Neutrophil (primary cell): ENCODE measurements at regions not wholly inside any gene's neighbourhood (a gene's known extent, or its start where the extent isn't known, plus 50 kb on each side); places are given as distances from the start of the nearest gene placed in this dataset.

Experiments
- H3K27ac ChIP-seq: fragments of 200-600 bp; sonication (generic); 2 replicates; pipeline ENCODE4 v1.5.1; 2016; ENCODE audit warnings: mild to moderate bottlenecking, moderate library complexity
- H3K27me3 ChIP-seq: fragments of 200-600 bp; sonication (generic); 2 replicates; pipeline ENCODE4 v1.6.0; 2016; ENCODE audit warnings: mild to moderate bottlenecking
- H3K36me3 ChIP-seq: fragments of 200-600 bp; sonication (generic); 2 replicates; pipeline ENCODE4 v1.5.1; 2017
- H3K4me1 ChIP-seq, 2 experiments: fragments of 200-600 bp in 1 of 2; sonication (generic) in 1 of 2; 1 replicate in 1 of 2; 2 replicates in 1 of 2; pipeline versions ENCODE4 v1.5.1 to v1.6.1; 2013 to 2016; ENCODE audit warnings: low read depth in 1 of 2, low read length in 1 of 2, mild to moderate bottlenecking in 1 of 2, moderate library complexity in 1 of 2; ENCODE audit not compliant: control insufficient read depth in 1 of 2, insufficient read depth in 1 of 2
- H3K4me3 ChIP-seq, 2 experiments: fragments of 200-600 bp in 1 of 2; sonication (generic) in 1 of 2; 1 replicate in 1 of 2; 2 replicates in 1 of 2; pipeline ENCODE4 v1.5.1; 2013 to 2016; ENCODE audit warnings: low read depth in 1 of 2, low read length in 1 of 2, mild to moderate bottlenecking in 1 of 2, moderate library complexity in 1 of 2
- H3K9me3 ChIP-seq: fragments of 200-600 bp; sonication (generic); 2 replicates; pipeline ENCODE4 v1.5.1; 2016
- TF ChIP-seq, protein P1 (sequence below): fragments of 200-600 bp; sonication (generic); IDR thresholded peaks from 2 replicates; pipeline ENCODE4 v1.5.1; 2016; ENCODE audit warnings: antibody characterized with exemption

DNA sequence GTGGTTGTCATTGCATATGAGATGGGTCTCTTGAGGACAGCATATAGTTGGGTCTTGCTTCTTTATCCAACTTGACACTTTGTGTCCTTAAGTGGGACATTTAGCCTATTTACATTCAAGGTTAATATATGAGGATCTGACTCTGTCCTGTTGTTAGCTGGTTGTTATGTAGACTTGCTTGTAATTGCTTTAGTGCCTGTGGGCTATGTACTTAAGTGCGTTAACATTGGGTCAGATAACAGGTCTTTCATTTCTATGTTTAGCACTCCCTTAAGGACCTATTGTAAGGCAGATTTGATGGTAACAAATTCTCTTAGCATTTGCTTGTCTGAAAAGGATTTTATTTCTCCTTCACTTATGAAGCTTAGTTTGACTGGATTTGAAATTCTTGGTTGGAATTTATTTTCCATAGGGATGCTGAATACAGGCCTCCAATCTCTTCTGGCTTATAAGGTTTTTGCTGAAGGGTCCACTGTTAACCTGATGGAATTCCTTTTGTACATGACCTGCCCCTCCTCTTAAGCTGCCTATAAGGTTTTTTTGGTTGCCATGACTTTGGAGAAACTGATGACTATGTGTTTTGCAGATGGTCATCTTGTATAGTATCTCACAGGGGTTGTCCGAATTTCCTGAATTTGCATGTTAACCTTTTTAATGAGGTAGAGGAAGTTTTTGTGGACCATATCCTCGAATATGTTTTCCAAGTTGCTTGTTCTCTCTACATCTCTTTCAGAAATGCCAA, 162.0 kb downstream of the NKX6-1 start:
- Histone ChIP-seq H3K27me3 (no peaks in the 10 kb centered on the region), H3K4me1 (no peaks in the 10 kb centered on the region), H3K36me3 (no peaks in the 10 kb centered on the region), H3K9me3 (no peaks in the 10 kb centered on the region), H3K27ac (no peak overlapping the region), H3K4me3 (no peak overlapping the region)
- TF ChIP-seq, protein P1, sequence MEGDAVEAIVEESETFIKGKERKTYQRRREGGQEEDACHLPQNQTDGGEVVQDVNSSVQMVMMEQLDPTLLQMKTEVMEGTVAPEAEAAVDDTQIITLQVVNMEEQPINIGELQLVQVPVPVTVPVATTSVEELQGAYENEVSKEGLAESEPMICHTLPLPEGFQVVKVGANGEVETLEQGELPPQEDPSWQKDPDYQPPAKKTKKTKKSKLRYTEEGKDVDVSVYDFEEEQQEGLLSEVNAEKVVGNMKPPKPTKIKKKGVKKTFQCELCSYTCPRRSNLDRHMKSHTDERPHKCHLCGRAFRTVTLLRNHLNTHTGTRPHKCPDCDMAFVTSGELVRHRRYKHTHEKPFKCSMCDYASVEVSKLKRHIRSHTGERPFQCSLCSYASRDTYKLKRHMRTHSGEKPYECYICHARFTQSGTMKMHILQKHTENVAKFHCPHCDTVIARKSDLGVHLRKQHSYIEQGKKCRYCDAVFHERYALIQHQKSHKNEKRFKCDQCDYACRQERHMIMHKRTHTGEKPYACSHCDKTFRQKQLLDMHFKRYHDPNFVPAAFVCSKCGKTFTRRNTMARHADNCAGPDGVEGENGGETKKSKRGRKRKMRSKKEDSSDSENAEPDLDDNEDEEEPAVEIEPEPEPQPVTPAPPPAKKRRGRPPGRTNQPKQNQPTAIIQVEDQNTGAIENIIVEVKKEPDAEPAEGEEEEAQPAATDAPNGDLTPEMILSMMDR, result no peak

DNA sequence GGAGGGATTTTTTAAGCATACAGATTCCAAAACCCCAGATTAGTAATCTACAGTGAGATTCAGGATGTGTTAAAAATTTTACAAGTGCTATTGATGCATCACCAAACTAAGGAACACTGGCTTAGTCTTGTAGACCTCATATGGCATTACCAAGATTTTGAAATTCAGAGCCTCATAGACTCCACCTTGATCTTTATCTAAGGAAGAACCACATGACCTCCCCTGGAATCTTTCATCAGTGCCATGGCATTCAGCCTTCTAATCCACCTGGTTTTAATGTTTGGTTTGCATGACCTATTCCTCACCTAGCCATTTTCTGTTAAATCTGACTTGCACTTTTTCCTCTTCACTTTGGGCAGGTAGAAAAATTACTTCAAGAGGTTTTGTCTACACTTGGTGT, 171.6 kb downstream of the NKX6-1 start:
- TF ChIP-seq, protein P1, result no peak
- Histone ChIP-seq H3K9me3 (no peaks in the 10 kb centered on the region), H3K27ac (no peak overlapping the region), H3K4me1 (no peaks in the 10 kb centered on the region), H3K36me3 (no peaks in the 10 kb centered on the region), H3K27me3 (no peaks in the 10 kb centered on the region), H3K4me3 (no peak overlapping the region)

DNA sequence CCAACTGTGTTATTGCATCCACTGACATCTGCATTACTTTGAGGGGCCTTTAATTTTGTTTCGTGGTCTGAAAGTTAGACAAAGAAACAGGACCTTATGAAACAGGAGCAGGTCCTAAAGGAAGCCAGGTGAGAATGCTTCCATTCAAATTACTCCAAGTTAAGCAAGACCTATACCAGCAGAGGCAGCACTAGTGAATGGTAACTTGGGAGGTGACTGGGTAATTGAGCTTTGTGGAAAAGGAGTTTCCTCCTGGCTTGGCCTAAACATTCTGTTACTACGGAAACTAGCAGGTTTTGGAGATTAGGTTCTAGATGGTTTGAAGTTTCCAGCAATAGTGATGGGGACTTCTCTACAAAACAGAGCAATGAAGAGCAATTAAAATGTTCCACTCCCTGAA, 173.5 kb downstream of the NKX6-1 start:
- TF ChIP-seq, protein P1, result no peak
- H3K4me3 ChIP-seq, result no peak overlapping the region

DNA sequence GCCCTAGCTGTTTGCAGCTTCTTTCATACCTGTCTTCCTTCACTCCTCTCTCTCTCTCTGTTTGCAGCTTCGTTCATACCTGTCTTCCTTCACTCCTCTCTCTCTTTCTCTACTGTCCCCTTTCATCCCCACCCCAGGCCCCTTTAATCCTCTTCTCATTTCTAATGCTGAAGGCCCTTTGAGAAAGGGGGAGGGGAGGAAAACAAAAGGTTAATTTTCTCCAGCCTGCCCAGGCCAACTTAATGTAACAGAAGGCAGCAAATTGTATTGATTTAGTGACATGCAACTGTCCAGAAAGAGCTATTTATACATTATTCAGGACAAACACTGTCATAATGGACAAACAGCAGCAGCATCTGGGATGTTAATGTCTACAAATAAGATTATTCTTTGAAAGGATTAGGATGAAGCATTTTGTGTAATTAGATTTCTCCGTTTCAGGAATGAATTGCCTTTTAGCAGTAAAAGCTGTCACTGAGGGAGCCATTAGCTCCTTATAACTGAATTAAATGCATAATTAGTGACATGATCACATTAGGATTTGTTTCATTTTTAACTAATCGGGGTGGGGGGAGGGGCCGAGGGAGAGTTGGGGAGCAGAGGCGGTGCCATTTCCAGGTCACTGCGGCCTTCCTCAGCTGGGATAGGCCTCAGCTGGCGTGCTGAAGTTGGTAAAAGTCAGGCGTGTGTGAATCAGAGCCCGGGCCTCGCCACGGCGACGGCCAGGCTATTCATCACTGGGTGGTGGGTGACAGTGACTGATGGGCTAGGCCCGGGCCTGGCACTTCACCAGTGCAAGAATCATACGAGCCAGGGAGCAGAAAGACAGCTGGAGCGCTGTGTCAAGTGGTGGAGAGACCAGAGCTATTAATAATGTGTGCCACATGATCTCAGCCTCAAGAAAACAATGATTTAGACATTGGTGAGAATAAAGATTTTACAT, 174.5 kb downstream of the NKX6-1 start:
- Histone ChIP-seq H3K4me1 (no peaks in the 10 kb centered on the region), H3K36me3 (no peaks in the 10 kb centered on the region), H3K9me3 (no peaks in the 10 kb centered on the region), H3K27ac (no peak overlapping the region), H3K4me3 (no peak overlapping the region), H3K27me3 (no peaks in the 10 kb centered on the region)
- TF ChIP-seq, protein P1, result no peak

More for the DNA sequence above, 173.5 kb downstream of the NKX6-1 start:
- H3K9me3 ChIP-seq, result no peaks in the 10 kb centered on the region
- no peaks in the 10 kb centered on the region for H3K36me3 ChIP-seq
- no peaks in the 10 kb centered on the region for H3K4me1 ChIP-seq
- no peak overlapping the region for H3K27ac ChIP-seq
- H3K27me3 ChIP-seq, result no peaks in the 10 kb centered on the region

DNA sequence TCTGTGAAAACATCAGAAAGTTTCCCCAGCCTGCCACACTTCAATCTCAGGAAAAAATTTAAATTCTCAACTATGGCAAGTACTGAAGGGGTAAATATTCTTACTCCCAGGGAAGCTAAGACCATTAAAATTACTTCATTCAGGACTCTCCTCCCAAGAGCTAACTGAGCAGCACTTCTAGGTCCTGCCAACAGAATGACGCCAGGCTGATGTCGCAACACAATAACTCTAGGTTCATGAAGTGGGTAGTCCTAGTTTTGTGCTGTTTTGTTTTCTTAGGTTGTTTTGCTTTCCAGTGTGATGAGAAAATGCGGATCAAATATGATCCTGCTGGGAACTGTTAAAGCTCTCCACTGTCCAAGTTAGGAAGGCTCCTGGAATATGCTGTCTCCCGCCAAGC, 180.0 kb downstream of the NKX6-1 start:
- no peak overlapping the region for H3K27ac ChIP-seq
- no peaks in the 10 kb centered on the region for H3K36me3 ChIP-seq
- no peaks in the 10 kb centered on the region for H3K27me3 ChIP-seq
- no peaks in the 10 kb centered on the region for H3K4me1 ChIP-seq
- no peak overlapping the region for H3K4me3 ChIP-seq
- TF ChIP-seq, protein P1, result no peak
- H3K9me3 ChIP-seq, result no peaks in the 10 kb centered on the region
